Hippocampal formation (tissue), 2 donors: ENCODE measurements at regions not wholly inside any gene's neighbourhood (a gene's known extent, or its start where the extent isn't known, plus 50 kb on each side); places are given as distances from the start of the nearest gene placed in this dataset.

ENCODE experiments used
- DNase-seq, 2 donors: peaks; one replicate each; lab custom pipeline; 2025; lab: John Stamatoyannopoulos, UW

DNA sequence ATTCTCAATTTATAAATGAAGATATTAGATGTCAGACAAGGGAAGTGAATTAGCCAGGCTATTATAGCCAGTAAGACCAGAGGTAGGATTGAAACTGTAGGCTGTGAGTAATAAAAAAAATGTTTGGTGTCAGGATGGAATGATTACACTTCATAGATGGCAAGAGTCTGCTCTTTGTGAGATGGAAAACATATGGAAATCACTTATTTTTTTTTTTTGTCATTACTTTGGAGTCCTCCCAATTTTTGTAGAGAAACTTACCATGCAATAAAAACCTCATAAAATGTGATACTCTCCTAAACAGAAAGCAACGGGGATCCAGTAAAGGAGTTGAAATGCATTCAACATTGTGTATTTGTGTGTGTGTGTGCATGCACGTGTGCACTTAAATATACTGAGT is 532.7 kb upstream of the CDH8 start:
- no peak for DNase-seq

GRCh38 chr16:62565706-62566105 is 529.5 kb upstream of the CDH8 start:
- DNase-seq, result no peak

DNA sequence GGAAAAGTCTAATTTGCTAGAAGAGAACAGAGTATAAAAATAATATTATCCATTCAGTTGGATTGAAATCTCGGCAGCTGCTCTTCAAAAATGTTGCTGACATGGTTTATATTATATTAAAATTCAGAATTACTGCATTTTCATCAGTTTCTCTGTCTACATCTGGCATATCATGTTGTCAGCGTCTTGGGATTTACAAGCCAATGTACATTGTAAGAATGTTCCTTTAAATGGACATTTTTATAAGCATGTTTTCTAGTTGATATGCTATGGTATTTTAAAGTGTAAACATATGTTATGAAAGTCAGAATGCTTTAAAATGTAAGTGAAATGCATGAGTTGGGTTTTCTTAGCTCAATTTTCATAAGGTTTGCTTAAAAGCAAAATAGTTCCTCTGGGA is 528.1 kb upstream of the CDH8 start:
- DNase-seq, result no peak

DNA sequence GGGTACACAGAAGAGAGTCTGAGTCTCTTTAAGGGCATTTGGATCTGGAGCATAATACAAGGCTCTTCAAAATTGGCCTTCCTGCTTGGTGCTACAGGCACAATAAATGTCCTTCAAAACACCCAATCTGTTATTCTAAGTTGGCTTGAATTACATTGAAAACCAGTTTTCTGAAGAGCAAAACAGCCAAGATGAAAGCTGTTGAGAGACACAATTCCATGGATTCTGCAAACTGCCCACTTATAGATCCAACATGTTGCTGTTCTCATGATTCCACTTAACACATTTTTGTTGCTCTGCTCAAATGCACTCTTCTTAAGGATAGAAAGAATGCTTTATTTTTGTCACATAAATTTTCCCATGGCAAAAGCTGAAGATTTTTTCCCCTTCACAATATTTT is 525.9 kb upstream of the CDH8 start:
- DNase-seq, result no peak

DNA sequence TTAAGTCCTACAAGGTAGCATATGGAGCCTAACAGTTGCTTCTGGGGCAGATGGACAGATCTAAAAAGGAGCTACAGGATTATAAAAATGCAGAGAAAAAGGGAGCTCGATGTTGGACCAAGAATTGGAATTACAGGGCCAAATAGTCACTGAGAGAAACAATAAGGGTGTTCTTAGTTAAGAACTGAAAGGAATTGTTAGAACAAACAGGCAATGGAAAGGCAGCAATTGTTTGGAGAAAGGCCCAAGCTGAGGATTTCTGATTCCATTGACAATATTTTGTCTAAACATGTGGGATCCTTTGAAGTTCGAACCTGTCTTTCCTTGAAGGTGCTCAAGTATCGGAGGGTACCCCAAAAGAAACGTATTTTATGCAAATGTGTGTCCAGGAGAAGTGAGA is 513.6 kb upstream of the CDH8 start:
- peak in 1 of 2 donors; percentile 29 for DNase-seq

- no peak for DNase-seq
Observed at GRCh38 chr16:62548095-62548494, 511.9 kb upstream of the CDH8 start.

DNA sequence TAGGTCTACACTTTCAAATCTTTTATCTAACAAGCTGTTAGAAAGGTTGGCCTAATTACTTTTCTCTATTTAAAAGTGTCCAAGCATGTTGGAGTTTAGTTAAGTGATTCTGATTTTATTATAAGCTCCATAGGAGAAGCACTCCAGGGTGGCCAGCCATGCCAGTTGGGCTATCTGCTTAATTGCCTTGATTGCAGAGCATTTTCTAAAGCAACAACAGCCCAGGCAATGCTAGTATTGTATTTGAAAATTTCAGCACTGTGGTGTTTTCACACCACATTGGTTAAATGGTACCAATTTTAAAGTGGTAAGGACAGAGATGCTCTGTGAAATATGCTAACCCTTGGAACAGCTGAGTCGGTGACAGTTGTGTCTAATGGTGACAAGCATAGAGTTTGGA is 510.5 kb upstream of the CDH8 start:
- no peak for DNase-seq

DNA sequence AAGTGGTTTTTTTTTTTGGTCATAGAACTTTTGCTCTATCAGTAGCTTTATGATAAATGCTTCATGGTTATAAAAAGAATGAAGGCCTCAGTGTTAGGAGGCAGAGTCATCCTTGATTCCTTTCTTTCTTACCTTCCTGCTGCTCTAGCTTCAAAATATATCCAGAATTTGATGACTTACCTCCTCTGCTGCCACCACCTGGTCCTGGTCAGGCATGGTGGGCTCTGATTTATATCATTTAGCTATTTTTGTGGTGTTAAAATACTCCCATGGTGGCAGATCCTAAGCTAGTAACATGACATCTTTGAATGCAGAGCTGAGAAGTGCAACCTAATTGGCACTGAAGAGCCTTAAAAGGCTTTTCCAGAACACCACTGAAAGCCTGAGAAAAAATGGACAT is 508.8 kb upstream of the CDH8 start:
- DNase-seq, result no peak

DNA sequence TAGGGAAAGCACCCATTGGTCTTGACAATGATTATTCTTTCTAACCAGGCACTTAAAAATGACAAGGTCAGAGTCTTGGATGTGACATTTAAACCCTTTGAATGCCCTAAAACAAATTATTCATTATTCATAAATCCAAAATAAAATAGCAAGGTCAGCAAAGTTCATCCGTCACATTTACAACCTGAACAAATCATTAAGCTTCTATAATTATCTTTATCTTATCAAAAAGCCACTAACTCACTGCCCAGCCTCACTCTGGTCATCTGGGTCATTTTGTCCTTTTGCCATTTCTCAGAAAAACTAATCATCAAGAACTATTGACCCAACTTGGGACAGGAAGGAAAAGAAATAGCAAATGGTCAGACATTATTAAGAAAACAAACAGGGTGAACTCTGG is 507.3 kb upstream of the CDH8 start:
- DNase-seq, result no peak

DNA sequence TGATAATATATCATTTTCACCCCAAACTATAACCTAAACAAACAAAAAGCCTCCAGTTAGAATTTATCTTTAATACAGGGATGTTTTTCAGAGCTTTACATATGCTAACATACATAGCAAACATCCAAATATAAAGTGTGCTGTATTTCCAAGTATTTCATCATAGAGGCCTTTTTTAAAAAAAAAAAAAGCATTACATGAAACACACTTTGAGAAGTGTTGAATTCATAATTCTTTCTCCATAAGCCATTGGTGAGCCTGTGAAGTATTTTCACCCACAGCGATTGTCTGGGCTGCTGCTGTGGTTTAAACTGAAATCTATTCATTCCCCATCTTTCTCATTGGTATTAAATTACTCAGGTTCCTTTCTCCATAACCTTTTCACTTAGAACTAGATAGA is 503.4 kb upstream of the CDH8 start:
- DNase-seq, result no peak

DNA sequence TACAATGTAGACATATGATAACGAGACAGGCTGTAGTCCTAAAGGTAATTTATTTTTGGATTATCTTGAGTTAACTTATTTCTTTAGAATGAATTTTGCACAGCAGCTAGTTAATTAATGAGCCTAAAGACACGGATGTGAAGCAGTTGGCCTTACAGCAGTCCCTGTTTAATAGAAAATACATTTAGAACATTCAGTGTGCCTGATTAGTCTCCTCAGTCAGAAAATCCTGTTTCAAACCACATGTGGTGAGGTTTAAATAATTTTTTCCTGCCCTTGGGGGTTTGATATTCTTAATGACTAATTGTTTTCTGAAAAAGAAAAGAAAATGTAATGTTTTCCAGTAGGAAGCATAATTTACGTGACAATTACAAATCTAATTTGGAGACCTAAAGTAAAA is 494.2 kb upstream of the CDH8 start:
- no peak for DNase-seq

- no peak for DNase-seq
Observed at GRCh38 chr16:62516001-62516400, 479.8 kb upstream of the CDH8 start.

DNA sequence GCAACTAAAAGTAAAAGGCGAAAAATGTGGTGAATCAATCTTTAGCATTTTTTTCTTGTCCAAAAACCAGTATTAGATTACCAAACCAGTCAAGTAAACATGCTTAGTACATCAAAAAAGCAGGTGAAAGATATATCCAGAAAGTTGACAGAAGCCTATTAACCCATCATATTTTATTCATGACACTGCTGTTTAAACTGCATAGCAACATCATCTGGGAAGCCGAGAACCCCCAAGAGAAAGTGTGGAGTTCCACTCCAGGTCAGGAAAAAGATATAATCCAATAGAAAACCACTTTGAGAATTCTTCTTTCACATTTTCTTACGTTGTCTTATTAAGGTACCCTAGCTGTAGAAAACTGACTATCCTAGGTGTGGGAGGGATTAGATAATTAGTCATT is 466.8 kb upstream of the CDH8 start:
- DNase-seq, result no peak

GRCh38 chr16:62478903-62479458 is 442.7 kb upstream of the CDH8 start:
- DNase-seq, result no peak

GRCh38 chr16:62477796-62478195 is 441.6 kb upstream of the CDH8 start:
- no peak for DNase-seq

- DNase-seq, result no peak
Observed at GRCh38 chr16:62475573-62475972, 439.3 kb upstream of the CDH8 start.

DNA sequence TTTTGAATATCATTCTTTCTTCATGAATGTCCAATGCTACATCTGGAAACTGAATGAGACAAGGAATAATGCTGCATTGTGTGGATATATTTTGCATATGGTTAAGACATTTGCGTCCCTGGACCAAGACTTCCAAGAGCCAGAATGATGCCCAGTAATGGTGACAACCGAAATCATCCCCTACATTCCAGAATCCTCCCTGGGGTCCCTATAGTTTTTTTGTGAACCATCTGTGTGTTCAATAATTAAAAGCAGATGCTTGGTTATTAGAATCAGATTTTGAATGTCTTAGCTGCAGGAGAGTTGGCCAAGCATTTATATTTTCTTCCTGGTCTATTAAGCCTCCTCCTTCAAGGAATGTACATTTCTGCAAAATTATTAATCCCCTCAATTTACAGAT is 426.7 kb upstream of the CDH8 start:
- no peak for DNase-seq

DNA sequence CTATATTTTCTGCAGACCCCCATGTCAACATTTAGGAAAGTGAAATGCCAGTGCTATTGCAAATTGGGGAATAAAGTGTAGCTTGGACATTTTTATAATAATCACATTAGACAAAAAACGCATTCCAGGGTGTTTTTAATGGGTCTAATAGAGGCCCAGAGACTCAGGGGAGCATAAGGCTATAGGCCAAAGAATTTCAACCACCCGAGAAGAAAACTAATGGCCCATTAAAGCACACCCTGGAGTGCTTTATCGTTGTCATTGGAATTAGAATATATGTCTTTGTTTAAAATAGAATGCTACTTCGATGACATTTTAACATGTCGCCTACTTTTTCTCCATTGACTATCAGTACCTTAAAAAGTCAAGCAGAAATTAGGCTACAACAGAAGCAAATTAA is 414.1 kb upstream of the CDH8 start:
- DNase-seq, result no peak

- no peak for DNase-seq
Observed at GRCh38 chr16:62445909-62446308, 409.7 kb upstream of the CDH8 start.

- DNase-seq, result no peak
Observed at GRCh38 chr16:62424206-62424605, 388.0 kb upstream of the CDH8 start.

GRCh38 chr16:62408760-62409159 is 372.5 kb upstream of the CDH8 start:
- DNase-seq, result no peak

DNA sequence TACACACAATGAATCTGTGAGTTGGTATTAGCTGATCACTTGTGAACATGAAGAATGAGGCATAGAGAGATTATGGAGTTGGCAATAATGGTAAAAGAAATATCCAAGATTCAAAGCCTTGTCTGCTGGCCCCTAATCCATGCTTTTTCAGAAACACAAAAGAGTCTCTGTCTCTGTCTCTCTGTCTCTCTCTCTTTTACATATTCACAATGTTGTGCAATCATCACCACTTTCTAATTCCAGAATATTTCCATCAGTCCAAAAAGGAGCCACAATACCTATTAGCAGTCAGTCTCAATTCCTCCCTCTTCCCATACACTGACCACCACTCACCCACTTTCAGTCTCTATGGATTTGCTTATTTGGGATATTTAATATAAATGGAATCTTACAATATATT is 370.1 kb upstream of the CDH8 start:
- no peak for DNase-seq

DNA sequence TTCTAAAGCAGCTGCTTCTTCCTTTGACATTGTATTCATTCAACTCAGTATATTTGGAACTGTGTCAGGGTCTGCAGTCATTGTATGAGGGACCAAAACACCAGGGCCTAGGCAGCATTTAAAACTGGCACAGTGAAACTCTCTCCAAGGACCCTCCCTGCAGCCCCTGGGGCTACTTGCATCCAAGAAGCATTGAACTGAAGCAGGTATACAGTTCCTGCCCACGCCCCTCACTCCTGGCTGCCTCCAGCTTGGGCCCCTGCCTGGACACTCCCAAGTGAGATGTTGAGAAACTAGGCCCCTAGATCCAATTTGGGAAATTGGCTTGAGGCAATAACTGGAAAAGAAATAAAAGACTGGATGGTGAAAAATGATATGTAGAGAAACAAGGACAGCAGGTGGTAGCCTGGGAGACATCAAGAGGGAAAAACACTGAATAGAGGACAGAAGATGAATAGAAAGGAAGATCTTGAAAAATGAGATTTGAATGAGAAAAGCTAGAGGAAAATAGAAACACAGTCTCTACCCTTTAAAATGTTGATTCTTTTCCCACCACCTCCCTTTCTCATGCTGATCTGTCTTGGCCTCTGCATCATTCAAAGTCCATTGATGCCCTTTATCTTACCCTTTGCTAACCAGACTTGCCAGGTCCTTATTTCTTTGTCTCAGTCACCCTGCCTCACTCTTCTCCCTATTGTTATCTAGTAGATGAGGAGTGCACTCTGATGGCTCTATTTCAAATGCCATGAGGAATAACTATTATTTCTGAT is 368.8 kb upstream of the CDH8 start:
- DNase-seq, result no peak

DNA sequence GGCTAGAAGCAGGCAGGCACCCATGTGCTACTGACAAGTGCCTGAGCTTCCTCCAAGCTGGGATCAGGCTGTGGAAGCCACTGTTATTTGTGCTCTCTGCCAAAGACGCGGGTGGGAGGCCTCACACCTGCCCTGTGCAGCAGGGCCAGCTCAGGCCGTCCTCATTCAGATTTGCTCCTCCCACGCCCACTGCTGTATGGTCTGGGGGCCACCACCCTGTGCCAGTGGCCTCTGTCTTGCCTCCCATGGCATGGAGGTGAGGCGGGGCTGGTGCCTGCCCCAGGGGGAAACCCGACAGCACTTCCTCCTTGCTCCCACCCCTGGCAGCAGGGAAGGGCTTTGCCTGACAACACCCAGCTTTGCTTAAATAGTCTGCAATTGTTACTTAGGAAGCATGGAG is 356.5 kb upstream of the CDH8 start:
- no peak for DNase-seq
